ENCODE measurements at regions not wholly inside any gene's neighbourhood (a gene's known extent, or its start where the extent isn't known, plus 50 kb on each side); places are given as distances from the start of the nearest gene placed in this dataset.

DNA sequence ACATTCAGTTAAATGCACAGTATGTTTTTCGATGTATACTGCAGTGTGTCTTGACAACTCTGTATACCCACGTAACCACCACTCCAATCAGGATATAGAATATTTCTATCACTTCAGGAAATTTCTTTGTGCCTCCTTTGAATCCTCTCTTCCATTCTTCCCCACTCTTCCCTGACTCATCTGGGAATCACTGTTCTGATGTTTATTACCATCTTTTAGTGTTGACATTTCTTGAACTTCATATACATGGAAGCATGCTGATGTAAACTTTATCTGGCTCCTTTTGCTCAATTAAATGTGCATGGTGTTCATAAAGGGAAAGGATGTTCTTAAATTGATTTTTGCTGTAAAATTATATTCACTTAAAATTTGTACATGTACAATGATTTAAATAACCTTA, 319.9 kb downstream of the PCDH7 start:
- TF ChIP-seq EZH2phosphoT487 (IDR thresholded peaks at IDR 0.05), result no peak
- TF ChIP-seq EZH2 (IDR thresholded peaks at IDR 0.05), result no peak

All from neural progenitor cell (in vitro differentiated cells).